Chondrocyte (in vitro differentiated cells): ENCODE measurements at regions not wholly inside any gene's neighbourhood (a gene's known extent, or its start where the extent isn't known, plus 50 kb on each side); places are given as distances from the start of the nearest gene placed in this dataset.

Experiments used
- DNase-seq: peaks from one replicate; pipeline ENCODE4 v3.0.0; 2021; ENCODE audit warnings: mixed read lengths, low spot score
- H3K27ac Mint-ChIP-seq: one replicate; pipeline ENCODE4 v1.8.0; 2021; ENCODE audit warnings: mild to moderate bottlenecking, moderate library complexity, mixed read lengths; ENCODE audit not compliant: unreplicated experiment
- H3K27me3 Mint-ChIP-seq: 2 replicates; pipeline ENCODE4 v1.8.0; 2021; ENCODE audit warnings: low read depth, mixed read lengths
- H3K36me3 Mint-ChIP-seq: 2 replicates; pipeline ENCODE4 v1.8.0; 2021; ENCODE audit warnings: low read depth, mixed read lengths
- H3K4me1 Mint-ChIP-seq: 2 replicates; pipeline ENCODE4 v1.8.0; 2021; ENCODE audit warnings: low read depth, mild to moderate bottlenecking, mixed read lengths
- H3K4me3 Mint-ChIP-seq: one replicate; pipeline ENCODE4 v1.8.0; 2021; ENCODE audit warnings: mild to moderate bottlenecking, moderate library complexity, mixed read lengths; ENCODE audit not compliant: unreplicated experiment
- H3K9me3 Mint-ChIP-seq: 2 replicates; pipeline ENCODE4 v1.8.0; 2021; ENCODE audit warnings: low read depth, mixed read lengths
- TF ChIP-seq, protein P1 (sequence below): fragments of 200-600 bp; sonication (generic); IDR thresholded peaks from 2 replicates; pipeline ENCODE4 v1.5.0; 2021; ENCODE audit warnings: antibody characterized with exemption, mild to moderate bottlenecking, moderate library complexity

GRCh38 chr2:30034052-30034775, 112.6 kb upstream of the YPEL5 start:
- TF ChIP-seq, protein P1, sequence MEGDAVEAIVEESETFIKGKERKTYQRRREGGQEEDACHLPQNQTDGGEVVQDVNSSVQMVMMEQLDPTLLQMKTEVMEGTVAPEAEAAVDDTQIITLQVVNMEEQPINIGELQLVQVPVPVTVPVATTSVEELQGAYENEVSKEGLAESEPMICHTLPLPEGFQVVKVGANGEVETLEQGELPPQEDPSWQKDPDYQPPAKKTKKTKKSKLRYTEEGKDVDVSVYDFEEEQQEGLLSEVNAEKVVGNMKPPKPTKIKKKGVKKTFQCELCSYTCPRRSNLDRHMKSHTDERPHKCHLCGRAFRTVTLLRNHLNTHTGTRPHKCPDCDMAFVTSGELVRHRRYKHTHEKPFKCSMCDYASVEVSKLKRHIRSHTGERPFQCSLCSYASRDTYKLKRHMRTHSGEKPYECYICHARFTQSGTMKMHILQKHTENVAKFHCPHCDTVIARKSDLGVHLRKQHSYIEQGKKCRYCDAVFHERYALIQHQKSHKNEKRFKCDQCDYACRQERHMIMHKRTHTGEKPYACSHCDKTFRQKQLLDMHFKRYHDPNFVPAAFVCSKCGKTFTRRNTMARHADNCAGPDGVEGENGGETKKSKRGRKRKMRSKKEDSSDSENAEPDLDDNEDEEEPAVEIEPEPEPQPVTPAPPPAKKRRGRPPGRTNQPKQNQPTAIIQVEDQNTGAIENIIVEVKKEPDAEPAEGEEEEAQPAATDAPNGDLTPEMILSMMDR: no peak
- H3K4me3 Mint-ChIP-seq: no peak overlapping the region
- DNase-seq: no peak
- H3K4me1 Mint-ChIP-seq: no peaks in the 10 kb centered on the region
- no peaks in the 10 kb centered on the region for H3K9me3 Mint-ChIP-seq
- peaks cover 23% of the 10 kb centered on the region for H3K27me3 Mint-ChIP-seq
- H3K27ac Mint-ChIP-seq: no peak overlapping the region
- H3K36me3 Mint-ChIP-seq: no peaks in the 10 kb centered on the region

GRCh38 chr2:30037016-30037415, 109.8 kb upstream of the YPEL5 start:
- Mint-ChIP-seq H3K9me3 (no peaks in the 10 kb centered on the region), H3K4me3 (no peak overlapping the region), H3K27ac (no peak overlapping the region), H3K27me3 (peaks cover 13% of the 10 kb centered on the region), H3K36me3 (no peaks in the 10 kb centered on the region), H3K4me1 (no peaks in the 10 kb centered on the region)
- TF ChIP-seq, protein P1: no peak
- DNase-seq: no peak

GRCh38 chr2:30038419-30038818, 108.4 kb upstream of the YPEL5 start:
- Mint-ChIP-seq H3K27ac (no peak overlapping the region), H3K4me3 (no peak overlapping the region), H3K27me3 (peaks cover 21% of the 10 kb centered on the region), H3K36me3 (no peaks in the 10 kb centered on the region), H3K9me3 (no peaks in the 10 kb centered on the region), H3K4me1 (no peaks in the 10 kb centered on the region)
- DNase-seq: no peak
- TF ChIP-seq, protein P1: no peak

GRCh38 chr2:30039101-30039500, 107.7 kb upstream of the YPEL5 start:
- peaks cover 25% of the 10 kb centered on the region for H3K27me3 Mint-ChIP-seq
- H3K27ac Mint-ChIP-seq: no peak overlapping the region
- H3K9me3 Mint-ChIP-seq: no peaks in the 10 kb centered on the region
- DNase-seq: no peak
- TF ChIP-seq, protein P1: no peak
- no peaks in the 10 kb centered on the region for H3K4me1 Mint-ChIP-seq
- no peak overlapping the region for H3K4me3 Mint-ChIP-seq
- H3K36me3 Mint-ChIP-seq: no peaks in the 10 kb centered on the region

- no peak overlapping the region for H3K27ac Mint-ChIP-seq
- no peak overlapping the region for H3K4me3 Mint-ChIP-seq
- DNase-seq: no peak
- H3K36me3 Mint-ChIP-seq: no peaks in the 10 kb centered on the region
- H3K4me1 Mint-ChIP-seq: no peaks in the 10 kb centered on the region
- no peaks in the 10 kb centered on the region for H3K9me3 Mint-ChIP-seq
- H3K27me3 Mint-ChIP-seq: peaks cover 26% of the 10 kb centered on the region
- TF ChIP-seq, protein P1: no peak
Measured at GRCh38 chr2:30040147-30040546, 106.7 kb upstream of the YPEL5 start.
